Mesenchymal stem cell (in vitro differentiated cells and primary cell): ENCODE measurements at regions not wholly inside any gene's neighbourhood (a gene's known extent, or its start where the extent isn't known, plus 50 kb on each side); places are given as distances from the start of the nearest gene placed in this dataset.
"Not testable (repeated sequence)": the region's sequence is repeated elsewhere in the genome, so short reads cannot be mapped to it uniquely, and the experiment has no call there.

Experiments used
- DNase-seq: peaks from one replicate; pipeline ENCODE4 v3.0.0-alpha.2; 2013
- H2AFZ ChIP-seq: one replicate; pipeline ENCODE4 v1.6.1; 2013; ENCODE audit warnings: low read depth, mild to moderate bottlenecking, control low read depth, inconsistent platforms, low read length, moderate library complexity
- H2AK5ac ChIP-seq: 2 replicates; pipeline ENCODE4 v1.6.1; 2013; ENCODE audit warnings: low read length, moderate library complexity, mild to moderate bottlenecking, inconsistent platforms; ENCODE audit not compliant: severe bottlenecking
- H2BK120ac ChIP-seq: one replicate; pipeline ENCODE4 v1.6.1; 2013; ENCODE audit warnings: low read depth, mild to moderate bottlenecking, inconsistent platforms, low read length, moderate library complexity
- H2BK12ac ChIP-seq, 2 experiments: one replicate each; pipeline ENCODE4 v1.6.1; 2013; ENCODE audit warnings: inconsistent platforms in 2 of 2, low read length in 2 of 2, mild to moderate bottlenecking in 2 of 2, moderate library complexity in 2 of 2, control low read depth in 1 of 2
- H2BK15ac ChIP-seq: one replicate; pipeline ENCODE4 v1.6.1; 2013; ENCODE audit warnings: mild to moderate bottlenecking, low read depth, inconsistent platforms; ENCODE audit not compliant: poor library complexity, severe bottlenecking
- H2BK5ac ChIP-seq: 2 replicates; pipeline ENCODE4 v1.6.1; 2013; ENCODE audit warnings: low read depth, mild to moderate bottlenecking, low read length, control low read depth, inconsistent platforms; ENCODE audit not compliant: poor library complexity, severe bottlenecking
- H3K14ac ChIP-seq, 2 experiments: one replicate each; pipeline ENCODE4 v1.6.1; 2013; ENCODE audit warnings: inconsistent platforms in 2 of 2, low read length in 2 of 2, control low read depth in 1 of 2, mild to moderate bottlenecking in 1 of 2, moderate library complexity in 1 of 2
- H3K18ac ChIP-seq, 2 experiments: one replicate each; pipeline ENCODE4 v1.6.1; 2013; ENCODE audit warnings: inconsistent platforms in 2 of 2, low read length in 2 of 2, control low read depth in 1 of 2, low read depth in 1 of 2, mild to moderate bottlenecking in 1 of 2
- H3K23ac ChIP-seq, 2 experiments: one replicate each; pipeline ENCODE4 v1.6.1; 2013; ENCODE audit warnings: inconsistent platforms in 2 of 2, low read length in 2 of 2, mild to moderate bottlenecking in 2 of 2, moderate library complexity in 2 of 2, control low read depth in 1 of 2
- H3K27ac ChIP-seq: 2 replicates; pipeline ENCODE4 v1.5.1; 2013; ENCODE audit warnings: mild to moderate bottlenecking, moderate library complexity, low read length, control low read depth, inconsistent platforms; ENCODE audit not compliant: poor library complexity, severe bottlenecking
- H3K27me3 ChIP-seq, 2 experiments: 2 replicates each; pipeline versions ENCODE4 v1.6.1 to v1.7.0; 2013; ENCODE audit warnings: low read length in 2 of 2, mild to moderate bottlenecking in 2 of 2, moderate library complexity in 2 of 2, control low read depth in 1 of 2, inconsistent platforms in 1 of 2; ENCODE audit not compliant: control insufficient read depth in 1 of 2, insufficient read depth in 1 of 2
- H3K36me3 ChIP-seq, 2 experiments: 2 replicates each; pipeline versions ENCODE4 v1.6.1 to v1.7.0; 2013; ENCODE audit warnings: low read length in 2 of 2, control low read depth in 1 of 2, inconsistent platforms in 1 of 2, low read depth in 1 of 2, mild to moderate bottlenecking in 1 of 2; ENCODE audit not compliant: insufficient read depth in 2 of 2, control insufficient read depth in 1 of 2
- H3K4ac ChIP-seq, 2 experiments: one replicate each; pipeline ENCODE4 v1.6.1; 2013; ENCODE audit warnings: inconsistent platforms in 2 of 2, low read length in 2 of 2, mild to moderate bottlenecking in 2 of 2, moderate library complexity in 2 of 2, control low read depth in 1 of 2, low read depth in 1 of 2
- H3K4me1 ChIP-seq: 2 replicates; pipeline ENCODE4 v1.6.1; 2013; ENCODE audit warnings: low read depth, low read length, control low read depth; ENCODE audit not compliant: control insufficient read depth, insufficient read depth
- H3K4me2 ChIP-seq: 2 replicates; pipeline ENCODE4 v1.6.1; 2013; ENCODE audit warnings: low read length, mild to moderate bottlenecking, inconsistent platforms; ENCODE audit not compliant: poor library complexity, severe bottlenecking
- H3K4me3 ChIP-seq, 2 experiments: 2 replicates each; pipeline versions ENCODE4 v1.5.1 to v1.7.0; 2013; ENCODE audit warnings: low read length in 2 of 2, mild to moderate bottlenecking in 2 of 2, control low read depth in 1 of 2, low read depth in 1 of 2; ENCODE audit not compliant: insufficient read depth in 1 of 2
- H3K79me1 ChIP-seq: replicated peaks from 2 replicates; pipeline ENCODE4 v1.6.1; 2013; ENCODE audit warnings: mild to moderate bottlenecking, control low read depth, low read length, inconsistent platforms; ENCODE audit not compliant: poor library complexity, severe bottlenecking
- H3K9ac ChIP-seq: 2 replicates; pipeline ENCODE4 v1.7.0; 2013; ENCODE audit warnings: mild to moderate bottlenecking, low read length, moderate library complexity
- H3K9me3 ChIP-seq: 2 replicates; pipeline ENCODE4 v1.7.0; 2013; ENCODE audit warnings: mild to moderate bottlenecking, low read length; ENCODE audit not compliant: control insufficient read depth
- H4K8ac ChIP-seq: one replicate; pipeline ENCODE4 v1.6.1; 2013; ENCODE audit warnings: inconsistent platforms, mild to moderate bottlenecking, low read length, moderate library complexity
- H4K91ac ChIP-seq: one replicate; pipeline ENCODE4 v1.6.1; 2013; ENCODE audit warnings: mild to moderate bottlenecking, low read length, inconsistent platforms
- WGBS: methylation state at CpG from one replicate; pipeline ENCODE4 v1.1.7; 2013; ENCODE audit warnings: mixed read lengths; 5-methylcytosine and 5-hydroxymethylcytosine counted together

DNA sequence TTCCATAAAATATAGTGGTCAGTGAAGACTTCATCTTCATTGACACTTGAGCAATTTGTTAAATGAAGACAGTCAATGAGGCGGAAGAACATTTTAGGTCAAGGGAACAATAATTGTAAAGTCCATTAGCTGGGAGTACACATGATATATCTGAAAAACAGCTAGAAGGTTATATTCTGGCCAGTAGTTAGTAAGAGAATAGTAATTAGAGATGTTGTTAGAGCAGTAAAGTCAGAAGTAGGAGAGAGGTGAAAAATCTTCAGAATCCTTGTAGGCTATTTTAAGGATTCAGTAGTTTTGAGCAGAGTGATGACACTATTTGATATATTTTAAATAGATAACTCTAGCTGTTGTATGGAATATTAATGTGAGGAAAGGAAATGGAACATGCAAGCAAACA lies 915.6 kb upstream of the NEGR1 start:
- Histone ChIP-seq H2AK5ac (no peak overlapping the region), H2BK12ac (no peak overlapping the region), H3K4me2 (no peak overlapping the region), H4K91ac (no peak overlapping the region), H2BK15ac (no peak overlapping the region), H3K14ac (no peak overlapping the region), H3K23ac (no peak overlapping the region), H3K9ac (no peak overlapping the region), H3K9me3 (peaks cover 15% of the 10 kb centered on the region), H3K18ac (no peak overlapping the region), H2BK5ac (no peak overlapping the region), H3K4ac (no peak overlapping the region), H4K8ac (no peak overlapping the region), H3K36me3 (no peaks in the 10 kb centered on the region), H3K79me1 (no peaks in the 10 kb centered on the region), H3K27ac (no peak overlapping the region), H2AFZ (no peak overlapping the region), H3K27me3 (no peaks in the 10 kb centered on the region), H3K4me3 (no peak overlapping the region), H2BK120ac (no peak overlapping the region), H3K4me1 (no peaks in the 10 kb centered on the region)
- no peak for DNase-seq
- WGBS = 90% methylated on average over 1 of the region's 1 CpG

DNA sequence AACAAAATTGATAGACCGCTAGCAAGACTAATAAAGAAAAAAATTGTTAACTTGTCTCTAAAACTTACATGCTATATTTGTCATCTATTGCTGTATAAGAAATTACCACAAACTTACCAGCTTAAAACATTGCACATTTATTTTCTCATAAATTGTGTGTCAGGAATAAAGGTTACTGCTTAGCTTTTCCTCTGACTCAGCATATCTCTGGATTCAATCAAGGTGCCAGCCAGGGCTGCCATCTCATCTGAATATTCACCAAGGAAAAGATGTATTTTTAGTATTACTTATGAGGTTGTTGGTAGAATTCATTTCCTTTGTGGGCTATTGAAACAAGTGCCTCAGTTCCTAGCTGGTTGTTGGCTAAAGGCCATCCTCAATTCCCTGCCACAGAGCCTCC lies 912.6 kb upstream of the NEGR1 start:
- H3K23ac ChIP-seq = no peak overlapping the region
- no peaks in the 10 kb centered on the region for H3K79me1 ChIP-seq
- peaks cover 21% of the 10 kb centered on the region for H3K9me3 ChIP-seq
- no peak overlapping the region for H4K91ac ChIP-seq
- H2AK5ac ChIP-seq = no peak overlapping the region
- H3K9ac ChIP-seq = no peak overlapping the region
- no peaks in the 10 kb centered on the region for H3K36me3 ChIP-seq
- no peak overlapping the region for H2BK12ac ChIP-seq
- H2BK5ac ChIP-seq = no peak overlapping the region
- no peak overlapping the region for H4K8ac ChIP-seq
- H3K18ac ChIP-seq = no peak overlapping the region
- WGBS = no CpG with 5 or more reads among the region's 1 CpG
- DNase-seq = no peak
- no peak overlapping the region for H3K4ac ChIP-seq
- H2AFZ ChIP-seq = no peak overlapping the region
- H3K27me3 ChIP-seq = no peaks in the 10 kb centered on the region
- H3K4me1 ChIP-seq = no peaks in the 10 kb centered on the region
- H3K27ac ChIP-seq = no peak overlapping the region
- no peak overlapping the region for H2BK15ac ChIP-seq
- no peak overlapping the region for H2BK120ac ChIP-seq
- no peak overlapping the region for H3K4me2 ChIP-seq
- no peak overlapping the region for H3K14ac ChIP-seq
- no peak overlapping the region for H3K4me3 ChIP-seq

DNA sequence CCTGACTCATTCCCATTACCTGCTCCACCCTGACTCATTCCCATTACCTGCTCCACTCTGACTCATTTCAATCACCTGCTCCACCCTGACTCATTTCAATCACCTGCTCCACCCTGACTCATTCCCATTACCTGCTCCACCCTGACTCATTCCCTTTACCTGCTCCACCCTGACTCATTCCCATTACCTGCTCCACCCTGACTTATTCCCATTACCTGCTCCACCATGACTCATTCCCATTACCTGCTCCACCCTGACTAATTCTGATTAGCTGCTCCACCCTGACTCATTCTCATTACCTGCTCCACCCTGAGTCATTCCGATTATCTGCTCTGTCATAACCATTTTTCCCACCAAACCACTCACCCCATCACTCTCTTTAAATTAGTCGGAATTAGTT lies 901.2 kb upstream of the NEGR1 start:
- not testable (repeated sequence) for H2BK12ac ChIP-seq, H3K27me3 ChIP-seq, H3K4me2 ChIP-seq, H3K4ac ChIP-seq, H3K79me1 ChIP-seq, H4K8ac ChIP-seq, H3K9ac ChIP-seq, H2BK120ac ChIP-seq, H3K4me3 ChIP-seq, H2BK15ac ChIP-seq, H3K4me1 ChIP-seq, H2AK5ac ChIP-seq, H3K9me3 ChIP-seq, H3K27ac ChIP-seq, H2BK5ac ChIP-seq, DNase-seq, H3K23ac ChIP-seq, H3K14ac ChIP-seq, H3K18ac ChIP-seq, H4K91ac ChIP-seq, H3K36me3 ChIP-seq, H2AFZ ChIP-seq
- WGBS = 89% methylated on average over 2 of the region's 2 CpGs

DNA sequence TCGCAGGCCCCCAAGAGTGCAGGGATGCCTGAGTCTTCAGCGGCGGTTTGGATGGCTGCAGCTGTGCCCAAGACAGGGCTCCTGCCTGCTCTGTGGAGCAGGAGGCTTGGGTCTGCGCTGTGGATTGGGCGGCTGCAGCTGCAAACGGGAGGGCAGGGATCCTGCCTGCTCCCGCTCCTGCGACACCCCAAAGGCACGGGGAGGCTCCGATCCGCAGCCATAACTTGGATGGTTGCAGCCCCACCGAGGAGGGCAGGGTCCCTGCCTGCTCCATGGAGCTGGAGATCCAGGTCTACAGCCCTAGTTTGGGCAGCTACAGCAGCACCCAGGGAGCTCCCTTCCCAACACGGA lies 898.8 kb upstream of the NEGR1 start:
- no peak overlapping the region for H3K23ac ChIP-seq
- WGBS = 80% methylated on average over 13 of the region's 13 CpGs
- H2AK5ac ChIP-seq = no peak overlapping the region
- no peak overlapping the region for H3K14ac ChIP-seq
- H2AFZ ChIP-seq = no peak overlapping the region
- no peaks in the 10 kb centered on the region for H3K9me3 ChIP-seq
- no peak overlapping the region for H3K18ac ChIP-seq
- H2BK120ac ChIP-seq = no peak overlapping the region
- no peak overlapping the region for H2BK12ac ChIP-seq
- H3K9ac ChIP-seq = no peak overlapping the region
- H3K4me2 ChIP-seq = no peak overlapping the region
- H3K4ac ChIP-seq = no peak overlapping the region
- no peaks in the 10 kb centered on the region for H3K27me3 ChIP-seq
- no peaks in the 10 kb centered on the region for H3K4me1 ChIP-seq
- H3K27ac ChIP-seq = no peak overlapping the region
- no peak overlapping the region for H4K91ac ChIP-seq
- no peak for DNase-seq
- H2BK15ac ChIP-seq = peak overlapping the region; percentile 52
- no peak overlapping the region for H4K8ac ChIP-seq
- no peaks in the 10 kb centered on the region for H3K36me3 ChIP-seq
- no peak overlapping the region for H2BK5ac ChIP-seq
- no peak overlapping the region for H3K4me3 ChIP-seq
- no peaks in the 10 kb centered on the region for H3K79me1 ChIP-seq
